Heart left ventricle (tissue), 16 donors: ENCODE measurements at regions not wholly inside any gene's neighbourhood (a gene's known extent, or its start where the extent isn't known, plus 50 kb on each side); places are given as distances from the start of the nearest gene placed in this dataset.
A peak's percentile ranks its signal among the peaks of the same experiment; 100 is the strongest.

Source experiments
- ATAC-seq, 4 donors: fragments of 200-7000 bp; cut with Tn5 transposase; one replicate each; pipeline ENCODE4 v1.9.1; 2020 to 2022; ENCODE audit warnings: moderate library complexity in 4 of 4, mild to moderate bottlenecking in 3 of 4, moderate number of reproducible peaks in 1 of 4
- DNase-seq, 5 donors: peaks; one replicate each; pipeline ENCODE4 v3.0.0-alpha.2; 2020
- H3K27ac ChIP-seq, 12 donors: fragments of 200-600 bp; sonication (generic) in 4 of 12; one replicate each; pipeline versions ENCODE4 v1.5.0 to v1.8.0; 2016 to 2022; ENCODE audit warnings: mild to moderate bottlenecking in 2 of 12
- H3K27me3 ChIP-seq, 9 donors: fragments of 200-600 bp; sonication (generic) in 2 of 9; one replicate each; pipeline versions ENCODE4 v1.5.1 to v1.8.0; 2016 to 2022; ENCODE audit warnings: mild to moderate bottlenecking in 3 of 9
- H3K36me3 ChIP-seq, 9 donors: fragments of 200-600 bp; sonication (generic) in 2 of 9; one replicate each; pipeline versions ENCODE4 v1.5.0 to v1.8.0; 2018 to 2022; ENCODE audit warnings: mild to moderate bottlenecking in 2 of 9
- H3K4me1 ChIP-seq, 12 donors: fragments of 200-600 bp; sonication (generic) in 4 of 12; one replicate each; pipeline versions ENCODE4 v1.5.0 to v1.8.0; 2016 to 2022; ENCODE audit warnings: mild to moderate bottlenecking in 3 of 12
- H3K4me3 ChIP-seq, 12 donors: fragments of 200-600 bp; sonication (generic) in 4 of 12; one replicate each; pipeline versions ENCODE4 v1.5.0 to v1.8.0; 2017 to 2022; ENCODE audit warnings: mild to moderate bottlenecking in 9 of 12, moderate library complexity in 4 of 12
- H3K9me3 ChIP-seq, 12 donors: fragments of 200-600 bp; sonication (generic) in 4 of 12; one replicate each; pipeline versions ENCODE4 v1.5.0 to v1.8.0; 2016 to 2022; ENCODE audit warnings: mild to moderate bottlenecking in 1 of 12
- CTCF ChIP-seq, 12 donors: fragments of 200-600 bp; sonication (generic) in 4 of 12; IDR thresholded peaks; one replicate each; pipeline versions ENCODE4 v1.5.0 to v1.8.0; 2018 to 2022; ENCODE audit warnings: antibody characterized with exemption in 12 of 12, mild to moderate bottlenecking in 5 of 12
- POLR2A ChIP-seq, 2 donors: fragments of 450-650 bp; IDR thresholded peaks; one replicate each; pipeline ENCODE4 v1.6.1; 2017; ENCODE audit warnings: antibody characterized with exemption in 2 of 2, mild to moderate bottlenecking in 2 of 2, moderate library complexity in 2 of 2
- WGBS, 4 donors: extraction: QIAGEN DNeasy Blood & Tissue Kit in 2 of 4; methylation state at CpG; one replicate each; pipeline versions ENCODE4 v1.1.5 to v1.1.7; 2013 to 2018; 5-methylcytosine and 5-hydroxymethylcytosine counted together
- intact Hi-C, 10 donors: fragments of 100-400 bp; cut with DNase I; formaldehyde crosslinking; loops; one replicate each; pipeline versions ENCODE4 v1.11.1 to v1.14.2; 2022
- donor health status: ischemic (EF 13 %, LVEDD 7.1; RV severe dilation, severe dysfunction).
- donor health status: healthy with polysubstance abuse.
- donor health status: DM: no; HTN: yes; CAD: no.
- donor health status: DM: no; HTN: no; CAD: no.
- donor health status: ischemic (EF 25% LVEDD 6.9; RV normal size, moderate dysfunction).
- donor health status: ischemic (EF 25% LVEDD 5.7; RV mildly dilated, moderate dysfunction).
- donor health status: healthy.
- donor health status: DM: yes; HTN: yes; CAD: no.
- donor health status: ischemic (EF 35%, LVEDD 5.7; RV mildly dilated, moderate dysfunction).
- donor health status: nonischemic (EF 11% LVEDD 7.7; RV severe dilation, severe dysfunction).
- donor health status: DM: yes; HTN: yes; CAD: no.
- donor health status: PGD.
- donor health status: ischemic (EF 29% LVEDD 5.4; RV normal size, mild dysfunction).
- donor health status: nonischemic (EF 23%, LVEDD 6.1; RV moderate dilation, normal function).

DNA sequence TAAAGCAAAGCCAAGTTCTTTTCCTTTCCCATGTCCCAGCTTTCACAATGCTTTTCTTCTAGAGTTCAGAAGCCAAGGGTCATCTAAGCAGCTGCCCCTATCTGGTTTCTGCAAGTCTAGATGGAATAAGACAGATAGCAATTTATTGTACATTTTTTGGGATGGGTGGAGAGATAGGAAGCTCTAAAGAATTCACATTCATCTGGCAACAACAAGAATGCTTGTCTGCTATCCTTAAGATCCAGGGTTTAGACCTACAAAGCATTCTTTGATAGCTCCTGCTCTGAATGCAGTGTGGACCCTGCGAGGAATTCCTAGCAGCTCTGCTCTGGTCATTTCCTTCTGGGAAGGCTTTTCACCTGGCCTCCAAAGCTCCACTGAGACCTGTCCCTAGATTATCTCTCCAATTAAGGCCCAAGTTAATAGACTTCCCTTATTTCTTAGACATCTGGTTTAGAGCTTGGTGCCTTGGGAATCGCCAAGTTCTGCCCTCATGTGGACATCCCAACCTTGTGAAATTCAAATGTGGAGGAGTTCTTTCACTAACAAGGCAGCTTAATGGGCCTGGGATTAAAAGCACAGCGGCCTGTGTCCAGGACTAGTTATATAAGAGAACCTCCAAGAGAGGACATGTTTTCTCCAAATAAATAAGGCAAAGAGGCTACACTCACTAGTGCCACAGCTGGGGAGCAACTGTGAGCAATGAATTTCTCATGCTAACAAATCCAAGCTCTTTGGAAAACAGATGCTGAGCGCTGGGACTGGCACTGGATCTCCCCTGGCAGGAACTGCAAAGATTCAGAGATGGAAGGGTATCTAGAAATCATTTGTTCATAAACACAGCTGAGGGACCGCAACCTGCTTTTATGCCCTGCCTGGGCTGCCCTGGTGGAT, 384.5 kb upstream of the DDHD1 start:
- H3K4me3 ChIP-seq: no peak overlapping the region
- DNase-seq: no peak
- intact Hi-C loops: loop anchor here (2.0 to 10.0 kb wide), 11 partner anchors 103 to 811 kb away; partner anchors contain the start of gene BMP4 (in 2 of the 10)
- 59 to 76% (median 71%) methylated on average over 5 of the region's 5 CpGs for WGBS, 4 donors
- peak in 2 of 4 donors; percentile 8 to 11 for ATAC-seq
- H3K27me3 ChIP-seq: no peaks in the 10 kb centered on the region
- H3K9me3 ChIP-seq: no peaks in the 10 kb centered on the region
- TF ChIP-seq POLR2A (IDR thresholded peaks at IDR 0.05) (no peak), CTCF (IDR thresholded peaks at IDR 0.05) (peak in 2 of 12 donors; percentile 8 to 13)
- peak overlapping the region in 8 of 12 donors; percentile 5 to 62 (median 43) for H3K27ac ChIP-seq
- peaks cover 0 to 37% (median 3%) of the 10 kb centered on the region in 12 donors for H3K4me1 ChIP-seq
- no peaks in the 10 kb centered on the region for H3K36me3 ChIP-seq

- no peak for TF ChIP-seq POLR2A (IDR thresholded peaks at IDR 0.05)
- no peak for TF ChIP-seq CTCF (IDR thresholded peaks at IDR 0.05)
- no peak for ATAC-seq
- no peaks in the 10 kb centered on the region for H3K9me3 ChIP-seq
- no peak overlapping the region for H3K27ac ChIP-seq
- H3K4me1 ChIP-seq: peaks cover 0 to 34% (median 0%) of the 10 kb centered on the region in 12 donors
- no peak for DNase-seq
- intact Hi-C loops: loop anchor here in 8 of 10 donors (5.0 to 10.0 kb wide), 8 partner anchors 102 to 811 kb away; partner anchors contain the start of gene BMP4 (in 2 of the 8)
- 82 to 95% (median 90%) methylated on average over 2 of the region's 2 CpGs for WGBS, 4 donors
- H3K4me3 ChIP-seq: no peak overlapping the region
- H3K36me3 ChIP-seq: no peaks in the 10 kb centered on the region
- H3K27me3 ChIP-seq: no peaks in the 10 kb centered on the region
Measured at GRCh38 chr14:53536446-53536845, 383.3 kb upstream of the DDHD1 start.

- no peak for ATAC-seq
- Histone ChIP-seq H3K27ac (no peak overlapping the region), H3K36me3 (no peaks in the 10 kb centered on the region), H3K27me3 (no peaks in the 10 kb centered on the region), H3K4me1 (peaks cover 0 to 28% (median 0%) of the 10 kb centered on the region in 12 donors), H3K4me3 (no peak overlapping the region), H3K9me3 (no peaks in the 10 kb centered on the region)
- WGBS, 4 donors: 76 to 97% (median 88%) methylated on average over 6 of the region's 6 CpGs
- intact Hi-C loops: loop anchor here in 9 of 10 donors (5.0 to 10.0 kb wide), 8 partner anchors 100 to 812 kb away; partner anchors contain the start of gene BMP4 (in 2 of the 9)
- DNase-seq: no peak
- TF ChIP-seq CTCF (IDR thresholded peaks at IDR 0.05) (no peak), POLR2A (IDR thresholded peaks at IDR 0.05) (no peak)
Measured at GRCh38 chr14:53534841-53535240, 381.7 kb upstream of the DDHD1 start.

DNA sequence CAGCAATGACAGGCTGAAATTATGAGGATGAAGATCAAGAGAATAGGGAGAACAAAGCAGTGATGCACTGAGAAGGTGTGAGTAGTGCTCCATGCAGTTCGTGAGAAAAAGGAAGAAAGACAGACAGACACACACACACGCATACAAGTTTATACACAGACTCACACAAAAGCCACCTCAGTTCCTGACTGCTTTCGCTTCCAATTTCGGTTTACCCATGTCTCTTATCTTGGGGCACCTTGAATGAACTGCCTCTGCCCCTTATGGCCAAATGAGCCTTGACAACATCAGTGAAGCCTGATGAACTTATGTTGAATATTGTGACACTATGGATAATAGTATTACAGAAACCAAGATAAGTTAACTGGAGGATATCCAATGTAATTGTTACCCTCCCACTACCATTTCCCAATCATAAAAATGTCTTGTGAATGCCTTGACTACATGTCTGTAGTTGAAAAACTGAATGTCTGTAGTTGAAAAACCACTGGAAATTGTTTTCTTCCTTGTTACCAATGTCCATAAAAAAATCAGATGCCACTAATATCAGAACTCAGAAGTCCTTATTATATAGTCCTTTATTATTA, 380.4 kb upstream of the DDHD1 start:
- ATAC-seq (no peak), DNase-seq (no peak)
- Histone ChIP-seq H3K36me3 (no peaks in the 10 kb centered on the region), H3K9me3 (no peaks in the 10 kb centered on the region), H3K4me1 (peaks cover 0 to 15% (median 0%) of the 10 kb centered on the region in 12 donors), H3K4me3 (no peak overlapping the region), H3K27ac (peak overlapping the region in 1 of 12 donors; percentile 10), H3K27me3 (no peaks in the 10 kb centered on the region)
- TF ChIP-seq CTCF (IDR thresholded peaks at IDR 0.05): no peak
- TF ChIP-seq POLR2A (IDR thresholded peaks at IDR 0.05): no peak
- intact Hi-C loops: loop anchor here in 5 of 10 donors (5.0 to 10.0 kb wide), 4 partner anchors 99 to 809 kb away; partner anchors contain the start of gene BMP4 (in 2 of the 5)
- 66 to 73% (median 70%) methylated on average over 4 of the region's 4 CpGs for WGBS, 4 donors
